ENCODE measurements at regions not wholly inside any gene's neighbourhood (a gene's known extent, or its start where the extent isn't known, plus 50 kb on each side); places are given as distances from the start of the nearest gene placed in this dataset.

GRCh38 chr1:5364591-5364990 lies 627.6 kb downstream of the NPHP4 start:
- TF ChIP-seq CTCF (conservative IDR thresholded peaks at IDR 0.05 in 1 of 2, IDR thresholded peaks at IDR 0.05 in 1 of 2; ENCODE audit: low read depth in 1 of 2, low read length in 2 of 2) (no peak), EZH2 (IDR thresholded peaks at IDR 0.05; ENCODE audit: low read length, missing control alignments) (no peak)

Measured in fibroblast of lung (primary cell).